Gastroesophageal sphincter (tissue), 4 donors: ENCODE measurements at regions not wholly inside any gene's neighbourhood (a gene's known extent, or its start where the extent isn't known, plus 50 kb on each side); places are given as distances from the start of the nearest gene placed in this dataset.
"Not testable (repeated sequence)": the region's sequence is repeated elsewhere in the genome, so short reads cannot be mapped to it uniquely, and the experiment has no call there.

Experiments used
- ATAC-seq: fragments of 150-250 bp; one replicate; pipeline ENCODE4 v1.9.1; 2016; ENCODE audit warnings: mild to moderate bottlenecking, moderate library complexity
- H3K27ac ChIP-seq, 4 donors: fragments of 200-600 bp; sonication (generic) in 3 of 4; 1 replicate in 3 of 4; 2 replicates in 1 of 4; pipeline ENCODE4 v1.5.1; 2016 to 2019
- H3K27me3 ChIP-seq: fragments of 200-600 bp; sonication (generic); one replicate; pipeline ENCODE4 v1.5.1; 2019
- H3K36me3 ChIP-seq, 2 donors: fragments of 200-600 bp; sonication (generic); one replicate each; pipeline ENCODE4 v1.5.1; 2019; ENCODE audit warnings: control low read depth in 1 of 2
- H3K4me1 ChIP-seq, 3 donors: fragments of 200-600 bp; sonication (generic); 1 replicate in 2 of 3; 2 replicates in 1 of 3; pipeline ENCODE4 v1.5.1; 2016 to 2019; ENCODE audit warnings: control low read depth in 2 of 3
- H3K4me3 ChIP-seq, 2 donors: fragments of 200-600 bp; sonication (generic); one replicate each; pipeline ENCODE4 v1.5.1; 2019; ENCODE audit warnings: mild to moderate bottlenecking in 1 of 2, moderate library complexity in 1 of 2
- H3K9me3 ChIP-seq, 3 donors: fragments of 200-600 bp; sonication (generic); one replicate each; pipeline ENCODE4 v1.5.1; 2017 to 2019; ENCODE audit warnings: control low read depth in 2 of 3
- EP300 ChIP-seq: sonication (generic); formaldehyde crosslinking; IDR thresholded peaks from one replicate; pipeline ENCODE4 v1.6.1; 2017; ENCODE audit warnings: antibody characterized with exemption, mild to moderate bottlenecking
- POLR2A ChIP-seq, 2 donors: fragments of 450-650 bp; IDR thresholded peaks; one replicate each; pipeline ENCODE4 v1.6.1; 2017; ENCODE audit warnings: antibody characterized with exemption in 2 of 2, mild to moderate bottlenecking in 2 of 2, moderate library complexity in 1 of 2
- POLR2AphosphoS5 ChIP-seq: sonication (generic); formaldehyde crosslinking; IDR thresholded peaks from one replicate; pipeline ENCODE4 v1.6.1; 2017; ENCODE audit warnings: antibody characterized with exemption
- WGBS, 2 donors: methylation state at CpG; one replicate each; pipeline ENCODE4 v1.1.5; 2018; ENCODE audit warnings: low coverage in 1 of 2; 5-methylcytosine and 5-hydroxymethylcytosine counted together
- TF ChIP-seq, protein P1 (sequence below), 4 experiments: fragments of 200-600 bp in 2 of 4; fragments of 450-650 bp in 2 of 4; sonication (generic) in 1 of 4; IDR thresholded peaks; one replicate each; pipeline ENCODE4 v1.5.1; 2017 to 2019; ENCODE audit warnings: antibody characterized with exemption in 4 of 4, mild to moderate bottlenecking in 2 of 4, moderate library complexity in 2 of 4

DNA sequence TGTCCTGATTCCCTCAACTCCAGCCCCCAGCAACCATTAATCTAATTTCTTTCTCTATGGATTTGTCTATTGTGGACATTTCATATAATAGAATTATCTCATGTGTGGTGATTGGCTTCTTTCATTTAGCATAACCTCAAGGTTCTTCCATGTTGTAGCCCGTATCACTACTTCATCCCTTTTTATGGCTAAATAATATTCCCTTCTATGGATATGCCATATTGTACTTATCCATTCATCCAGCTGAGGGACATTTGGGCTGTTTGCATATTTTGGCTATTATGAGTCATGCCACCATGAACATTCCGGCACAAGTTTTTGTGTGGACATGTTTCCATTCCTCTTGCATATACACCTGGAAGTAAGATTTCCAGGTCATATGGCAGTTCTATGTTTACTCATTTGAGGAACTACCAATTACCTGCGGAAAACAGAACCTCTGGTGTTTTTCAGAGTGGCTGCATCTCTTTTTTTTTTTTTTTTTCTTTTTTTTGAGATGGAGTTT is 108.7 kb upstream of the MAP1LC3B2 start:
- no peak overlapping the region for H3K27ac ChIP-seq
- no peak for ATAC-seq
- peaks cover 4 to 11% (median 7%) of the 10 kb centered on the region in 3 donors for H3K4me1 ChIP-seq
- H3K9me3 ChIP-seq: no peaks in the 10 kb centered on the region
- no peak for TF ChIP-seq POLR2AphosphoS5
- TF ChIP-seq POLR2A (IDR thresholded peaks at IDR 0.05): no peak
- TF ChIP-seq, protein P1, sequence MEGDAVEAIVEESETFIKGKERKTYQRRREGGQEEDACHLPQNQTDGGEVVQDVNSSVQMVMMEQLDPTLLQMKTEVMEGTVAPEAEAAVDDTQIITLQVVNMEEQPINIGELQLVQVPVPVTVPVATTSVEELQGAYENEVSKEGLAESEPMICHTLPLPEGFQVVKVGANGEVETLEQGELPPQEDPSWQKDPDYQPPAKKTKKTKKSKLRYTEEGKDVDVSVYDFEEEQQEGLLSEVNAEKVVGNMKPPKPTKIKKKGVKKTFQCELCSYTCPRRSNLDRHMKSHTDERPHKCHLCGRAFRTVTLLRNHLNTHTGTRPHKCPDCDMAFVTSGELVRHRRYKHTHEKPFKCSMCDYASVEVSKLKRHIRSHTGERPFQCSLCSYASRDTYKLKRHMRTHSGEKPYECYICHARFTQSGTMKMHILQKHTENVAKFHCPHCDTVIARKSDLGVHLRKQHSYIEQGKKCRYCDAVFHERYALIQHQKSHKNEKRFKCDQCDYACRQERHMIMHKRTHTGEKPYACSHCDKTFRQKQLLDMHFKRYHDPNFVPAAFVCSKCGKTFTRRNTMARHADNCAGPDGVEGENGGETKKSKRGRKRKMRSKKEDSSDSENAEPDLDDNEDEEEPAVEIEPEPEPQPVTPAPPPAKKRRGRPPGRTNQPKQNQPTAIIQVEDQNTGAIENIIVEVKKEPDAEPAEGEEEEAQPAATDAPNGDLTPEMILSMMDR (IDR thresholded peaks at IDR 0.05): no peak
- no peak for TF ChIP-seq EP300
- H3K36me3 ChIP-seq: no peaks in the 10 kb centered on the region
- no peak overlapping the region for H3K4me3 ChIP-seq
- 89 to 100% methylated on average over 2 to 3 of the region's 3 CpGs for WGBS, 2 donors
- no peaks in the 10 kb centered on the region for H3K27me3 ChIP-seq

DNA sequence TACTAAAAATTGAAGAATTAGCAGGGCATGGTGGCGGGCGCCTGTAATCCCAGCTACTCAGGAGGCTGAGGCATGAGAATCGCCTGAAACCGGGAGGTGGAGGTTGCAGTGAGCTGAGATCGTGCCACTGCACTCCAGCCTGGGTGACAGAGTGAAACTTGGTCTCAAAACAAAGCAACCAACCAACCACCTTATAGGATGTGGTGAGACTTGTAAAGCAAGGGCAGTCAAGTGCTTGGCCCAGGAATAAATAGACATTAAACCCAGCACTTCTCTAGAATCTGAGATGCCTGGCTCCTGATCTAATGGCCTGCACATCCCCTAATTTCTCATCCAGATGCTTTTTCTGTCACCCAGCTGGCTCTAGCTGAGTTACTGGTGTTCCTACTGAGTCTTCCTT is 106.2 kb upstream of the MAP1LC3B2 start:
- 80 to 100% methylated on average over 1 of the region's 5 CpGs for WGBS, 2 donors
- H3K4me1 ChIP-seq: peaks cover 4 to 29% (median 13%) of the 10 kb centered on the region in 3 donors
- H3K9me3 ChIP-seq, H3K36me3 ChIP-seq, H3K27ac ChIP-seq, ATAC-seq, H3K27me3 ChIP-seq, H3K4me3 ChIP-seq: not testable (repeated sequence)

DNA sequence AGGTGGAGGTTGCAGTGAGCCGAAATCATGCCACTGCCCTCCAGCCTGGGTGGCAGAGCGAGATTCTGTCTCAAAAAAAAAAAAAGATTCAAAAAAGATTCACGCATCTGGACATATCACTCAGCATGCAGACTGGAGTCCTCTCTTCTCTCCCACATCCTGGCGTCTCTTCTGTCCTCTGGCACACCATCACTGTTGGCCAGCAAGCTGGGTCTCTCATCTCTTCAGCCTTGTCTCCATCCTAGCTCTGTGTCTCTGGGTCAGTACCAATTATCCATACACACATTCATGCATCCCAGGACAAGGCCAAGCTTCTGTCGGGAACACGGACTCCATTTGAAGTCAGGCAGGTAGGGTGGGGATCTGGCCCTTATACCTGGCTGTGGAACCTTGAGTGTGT is 105.5 kb upstream of the MAP1LC3B2 start:
- 90 to 93% methylated on average over 2 to 5 of the region's 6 CpGs for WGBS, 2 donors
- TF ChIP-seq EP300 (no peak), POLR2A (IDR thresholded peaks at IDR 0.05) (no peak), POLR2AphosphoS5 (no peak)

DNA sequence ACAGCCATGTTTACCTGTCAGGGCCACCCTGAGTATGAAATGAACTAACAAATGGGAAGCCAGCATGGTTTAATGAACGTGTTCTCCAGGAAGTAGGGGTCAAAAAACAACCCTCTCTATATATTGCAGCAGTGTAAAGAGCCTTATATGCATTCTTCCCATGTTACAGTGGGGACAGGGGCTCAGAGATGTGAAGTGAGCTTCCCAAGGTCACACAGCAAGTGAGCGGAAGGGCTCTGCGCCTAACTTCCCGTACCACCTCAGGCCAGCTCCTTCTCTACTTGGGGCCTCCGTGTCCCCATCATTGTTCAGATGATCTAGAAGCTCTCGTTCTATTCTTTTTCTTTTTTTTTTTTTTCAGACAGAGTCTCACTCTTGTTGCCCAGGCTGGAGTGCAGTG is 105.1 kb upstream of the MAP1LC3B2 start:
- Histone ChIP-seq H3K9me3 (no peaks in the 10 kb centered on the region), H3K27me3 (no peaks in the 10 kb centered on the region), H3K36me3 (no peaks in the 10 kb centered on the region), H3K4me1 (peaks cover 4 to 29% (median 13%) of the 10 kb centered on the region in 3 donors), H3K4me3 (no peak overlapping the region), H3K27ac (no peak overlapping the region)
- WGBS, 2 donors: 80 to 85% methylated on average over 4 to 5 of the region's 6 CpGs
- no peak for ATAC-seq
- TF ChIP-seq, protein P1 (IDR thresholded peaks at IDR 0.05): no peak
- TF ChIP-seq POLR2AphosphoS5: no peak
- no peak for TF ChIP-seq EP300
- no peak for TF ChIP-seq POLR2A (IDR thresholded peaks at IDR 0.05)

More for the DNA sequence above, 105.5 kb upstream of the MAP1LC3B2 start:
- peaks cover 4 to 29% (median 13%) of the 10 kb centered on the region in 3 donors for H3K4me1 ChIP-seq
- no peak overlapping the region for H3K27ac ChIP-seq
- H3K4me3 ChIP-seq: no peak overlapping the region
- H3K27me3 ChIP-seq: no peaks in the 10 kb centered on the region
- no peaks in the 10 kb centered on the region for H3K9me3 ChIP-seq
- ATAC-seq: no peak
- H3K36me3 ChIP-seq: no peaks in the 10 kb centered on the region

DNA sequence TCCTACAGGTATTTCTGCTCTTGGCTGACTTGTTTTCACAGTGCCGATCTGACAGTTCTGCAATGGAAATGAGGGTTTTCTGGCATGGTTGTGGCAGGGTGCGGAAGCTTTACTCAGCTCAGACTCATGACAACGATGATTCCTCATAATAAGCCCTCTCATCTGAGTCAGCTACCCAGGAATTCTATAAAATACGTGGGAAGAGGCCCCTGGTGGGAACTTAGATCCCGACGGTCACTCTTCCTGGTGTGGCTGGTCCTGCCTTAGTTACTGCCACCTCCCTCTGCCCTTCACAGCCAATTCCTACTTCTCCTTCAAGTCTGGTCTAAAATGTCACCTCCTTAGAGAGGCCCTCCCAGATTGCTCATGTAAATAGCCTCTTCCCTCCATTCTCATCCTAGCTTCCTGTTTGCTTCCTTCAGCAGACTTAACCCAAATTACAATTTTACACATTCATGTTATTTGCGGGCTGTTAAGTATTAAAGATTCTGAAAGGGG is 104.2 kb upstream of the MAP1LC3B2 start:
- peaks cover 4 to 29% (median 13%) of the 10 kb centered on the region in 3 donors for H3K4me1 ChIP-seq
- H3K4me3 ChIP-seq: no peak overlapping the region
- no peaks in the 10 kb centered on the region for H3K27me3 ChIP-seq
- H3K27ac ChIP-seq: peak overlapping the region; percentile 81 to 89 (median 84)
- 11 to 20% methylated on average over 1 to 3 of the region's 7 CpGs for WGBS, 2 donors
- no peaks in the 10 kb centered on the region for H3K36me3 ChIP-seq
- H3K9me3 ChIP-seq: no peaks in the 10 kb centered on the region
- TF ChIP-seq POLR2AphosphoS5 (peak; percentile 31), POLR2A (IDR thresholded peaks at IDR 0.05) (no peak), EP300 (no peak)
- TF ChIP-seq, protein P1 (IDR thresholded peaks at IDR 0.05): no peak
- ATAC-seq: no peak

DNA sequence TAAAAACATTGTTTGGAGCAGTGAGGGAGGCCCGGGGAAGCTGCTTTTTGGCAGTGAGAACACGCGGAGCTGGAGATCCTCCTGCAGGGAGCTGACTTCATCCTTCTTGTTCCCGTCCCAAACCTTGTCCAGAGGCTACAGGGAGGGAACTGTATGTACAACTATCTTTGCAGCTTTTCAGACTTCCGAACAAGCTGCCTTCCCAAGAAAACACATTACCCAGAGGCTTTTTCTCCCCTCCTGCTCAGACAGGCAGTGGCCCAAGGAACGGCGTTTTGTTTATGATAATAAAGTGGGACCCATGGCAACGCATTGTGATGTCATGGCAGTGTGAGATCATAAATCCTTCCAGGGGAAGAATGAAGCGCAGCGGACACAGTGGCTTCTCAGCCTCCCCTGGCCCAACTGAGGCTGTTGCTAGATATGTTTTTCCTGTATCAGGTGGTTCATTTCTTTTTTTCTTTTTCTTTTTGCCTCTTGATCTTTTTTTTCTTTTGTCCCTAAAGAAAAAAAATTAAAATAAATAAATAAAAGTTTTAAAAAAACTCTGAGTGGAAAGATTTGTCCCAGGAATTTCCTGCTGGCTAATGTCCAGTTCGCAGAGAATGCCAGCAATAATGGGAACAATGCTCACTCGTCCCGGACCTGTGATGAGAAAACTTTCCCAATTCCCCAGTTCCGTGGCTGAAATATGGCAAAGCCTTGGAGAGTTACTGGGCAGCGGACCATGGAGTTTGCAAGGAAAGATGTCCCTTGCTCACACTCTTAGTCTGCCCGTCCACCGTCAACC is 103.4 kb upstream of the MAP1LC3B2 start:
- peak; percentile 90 for ATAC-seq

More for the DNA sequence above, 103.4 kb upstream of the MAP1LC3B2 start:
- Histone ChIP-seq H3K27me3 (no peaks in the 10 kb centered on the region), H3K9me3 (no peaks in the 10 kb centered on the region), H3K4me3 (no peak overlapping the region), H3K27ac (peak overlapping the region; percentile 81 to 89 (median 84)), H3K4me1 (peaks cover 4 to 29% (median 13%) of the 10 kb centered on the region in 3 donors), H3K36me3 (no peaks in the 10 kb centered on the region)
- 11 to 14% methylated on average over 8 to 17 of the region's 17 CpGs for WGBS, 2 donors
- TF ChIP-seq EP300 (peak; percentile 36), POLR2AphosphoS5 (peak; percentile 97)
- TF ChIP-seq, protein P1 (IDR thresholded peaks at IDR 0.05): no peak
